ENCODE measurements at regions not wholly inside any gene's neighbourhood (a gene's known extent, or its start where the extent isn't known, plus 50 kb on each side); places are given as distances from the start of the nearest gene placed in this dataset.

DNA sequence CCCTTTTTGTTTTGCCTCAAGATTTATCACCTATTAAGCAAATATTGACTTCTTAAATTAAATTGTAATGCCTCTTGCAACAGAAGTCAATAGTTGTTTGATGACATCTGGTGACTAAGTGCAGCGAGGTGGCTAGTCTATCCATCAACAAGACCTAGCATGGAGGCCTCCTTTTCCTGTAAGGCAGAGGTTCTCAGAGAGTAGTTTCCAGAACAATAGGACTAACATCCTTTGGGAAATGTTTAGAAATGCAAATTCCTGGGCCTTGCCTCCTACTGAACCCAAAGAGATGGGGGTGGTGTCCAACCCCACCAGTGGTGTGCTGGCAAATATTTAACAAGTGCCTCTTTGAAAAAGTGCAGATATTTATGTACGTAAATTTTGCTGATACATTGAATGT is 143.7 kb downstream of the SCP2D1 start:
- DNase-seq (ENCODE audit: low read depth in 2 of 3, low spot score in 2 of 3) = no peak

DNA sequence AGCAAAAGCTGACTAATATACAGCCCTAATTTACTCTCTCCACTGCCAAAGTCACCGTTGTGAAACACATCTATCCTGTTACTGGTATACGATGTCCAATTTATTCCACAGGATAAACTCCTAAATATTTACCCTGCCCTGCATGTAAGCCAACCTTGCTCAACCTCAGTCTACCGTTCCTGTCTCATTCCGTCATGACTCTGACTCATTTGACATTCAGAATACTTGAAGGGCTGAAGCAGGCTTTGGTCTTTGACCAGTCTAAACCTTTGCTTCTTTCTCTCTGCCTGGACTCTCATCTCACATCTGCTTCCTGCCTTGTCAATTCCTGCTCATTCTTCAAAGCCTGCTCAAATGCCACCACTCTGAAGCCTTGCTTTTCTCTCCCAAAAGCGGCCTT is 157.5 kb downstream of the SCP2D1 start:
- DNase-seq (ENCODE audit: low read depth in 2 of 3, low spot score in 2 of 3) = no peak

DNA sequence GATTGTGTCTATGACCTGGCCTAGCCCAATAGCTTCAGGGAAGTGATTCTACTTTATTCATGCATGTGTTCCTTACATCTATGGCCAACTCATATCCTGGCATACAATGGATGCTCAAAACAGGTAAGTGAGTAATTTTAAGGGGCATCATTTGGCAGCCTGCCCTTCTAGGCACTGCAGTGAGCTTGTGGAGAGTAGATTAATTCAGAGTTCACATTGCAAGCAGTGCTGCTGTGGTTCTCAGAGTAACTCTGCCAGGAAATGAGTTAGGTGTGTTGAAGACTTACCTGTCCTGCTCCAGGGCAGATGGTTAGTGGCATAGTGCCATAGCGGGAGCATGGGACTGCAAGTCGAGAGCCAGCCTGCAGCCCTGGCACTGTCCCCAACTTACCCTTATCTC is 158.0 kb downstream of the SCP2D1 start:
- DNase-seq (ENCODE audit: low read depth in 2 of 3, low spot score in 2 of 3) = no peak

DNA sequence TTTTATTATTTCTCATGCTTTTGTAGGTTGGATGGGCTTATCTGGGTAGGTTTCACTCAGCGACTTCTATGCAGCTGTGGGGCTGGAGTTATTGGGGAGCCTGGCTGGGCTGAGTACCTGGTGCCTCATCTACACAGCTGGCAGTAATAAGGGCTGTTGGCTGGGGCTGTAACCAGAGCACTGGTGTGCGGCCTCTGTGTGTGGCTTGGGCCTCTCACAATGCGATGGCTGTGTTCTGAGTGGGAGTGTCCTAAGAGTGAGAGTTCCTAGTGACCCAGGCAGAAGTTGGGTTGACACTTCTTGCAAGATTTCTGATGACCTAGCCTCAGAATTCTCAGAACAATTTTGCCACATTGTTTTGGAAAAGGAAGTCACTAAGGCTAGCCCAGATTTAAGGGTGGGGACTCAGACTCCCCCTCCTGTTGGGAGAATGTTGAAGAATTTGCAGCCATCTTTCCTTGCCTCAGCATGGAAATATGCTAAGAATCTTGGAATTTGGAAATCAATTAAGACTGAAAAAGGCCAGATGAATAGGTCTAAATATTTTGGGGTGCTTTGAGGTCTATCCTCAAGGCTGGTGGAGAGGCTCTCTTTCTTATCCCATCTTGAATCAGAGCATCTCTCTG is 158.8 kb downstream of the SCP2D1 start:
- DNase-seq (ENCODE audit: low read depth in 2 of 3, low spot score in 2 of 3) = no peak

DNA sequence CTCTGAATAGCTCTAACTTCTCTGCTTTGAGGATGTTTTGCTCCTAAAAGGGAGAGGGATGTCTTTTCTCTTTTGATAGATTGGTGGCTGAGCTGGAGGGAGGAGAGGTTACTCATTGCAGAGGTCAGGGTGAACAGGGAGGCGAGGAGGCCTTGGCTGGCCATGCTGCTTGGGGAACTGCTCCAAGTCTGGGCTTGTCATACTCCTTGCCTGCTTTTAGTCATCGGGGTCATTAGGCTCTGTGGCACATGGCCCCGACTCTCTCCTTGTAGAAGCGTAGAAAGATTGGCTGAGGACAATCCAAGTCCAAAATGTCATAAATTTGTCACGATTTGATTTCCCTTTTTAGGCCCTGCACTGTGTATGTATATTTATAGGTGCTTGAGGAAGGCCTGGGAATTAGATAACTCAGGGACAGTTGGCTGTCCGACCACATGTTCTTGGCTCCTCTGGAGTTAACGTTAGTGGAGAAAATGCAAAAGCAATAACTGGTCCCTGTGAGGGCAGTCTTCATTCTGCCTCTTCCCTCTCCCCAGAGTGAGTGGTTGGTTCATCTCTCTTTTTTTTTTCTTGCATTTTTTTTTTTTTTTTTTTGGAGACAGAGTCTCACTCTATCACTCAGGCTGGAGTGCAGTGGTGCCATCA is 160.1 kb downstream of the SCP2D1 start:
- DNase-seq (ENCODE audit: low read depth in 2 of 3, low spot score in 2 of 3) = no peak

DNA sequence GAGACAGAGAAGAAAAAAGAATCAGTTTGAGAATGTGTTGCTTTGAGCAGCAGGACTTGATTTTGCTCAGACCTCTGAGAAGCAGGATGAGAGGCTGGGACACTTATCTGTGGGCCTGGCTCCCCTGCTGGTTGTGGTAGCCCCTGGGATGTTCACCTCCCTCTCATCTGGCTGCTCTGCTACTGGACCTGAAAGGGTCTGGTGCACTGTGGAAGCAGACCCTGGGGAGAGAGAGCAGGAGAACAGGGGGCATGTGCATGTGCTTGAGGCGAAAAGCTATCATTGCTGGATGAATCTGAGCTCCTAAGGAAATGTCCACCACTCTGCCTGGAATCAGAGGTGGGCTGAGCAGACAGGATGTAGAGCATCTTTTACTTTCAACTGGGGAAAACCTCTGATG is 161.1 kb downstream of the SCP2D1 start:
- no peak for DNase-seq (ENCODE audit: low read depth in 2 of 3, low spot score in 2 of 3)

DNA sequence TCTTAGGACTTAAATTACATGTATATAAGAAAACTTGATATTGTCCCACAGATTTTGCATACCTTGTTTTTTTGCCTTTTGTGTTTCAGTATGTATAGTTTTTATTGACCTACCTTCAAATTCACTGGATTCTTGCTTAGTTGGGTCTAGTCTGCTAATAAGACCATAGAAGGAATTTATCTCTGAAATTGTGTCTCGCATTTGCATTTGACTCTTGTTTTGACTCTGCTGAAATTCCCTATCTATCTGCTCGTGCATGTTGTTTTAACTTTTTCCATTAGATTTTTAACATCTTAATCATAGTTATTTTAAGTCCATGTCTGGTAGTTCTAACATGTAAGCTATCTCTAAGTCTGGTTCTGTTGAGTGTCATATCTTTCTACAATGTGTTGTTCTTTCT is 163.9 kb downstream of the SCP2D1 start:
- no peak for DNase-seq (ENCODE audit: low read depth in 2 of 3, low spot score in 2 of 3)

DNA sequence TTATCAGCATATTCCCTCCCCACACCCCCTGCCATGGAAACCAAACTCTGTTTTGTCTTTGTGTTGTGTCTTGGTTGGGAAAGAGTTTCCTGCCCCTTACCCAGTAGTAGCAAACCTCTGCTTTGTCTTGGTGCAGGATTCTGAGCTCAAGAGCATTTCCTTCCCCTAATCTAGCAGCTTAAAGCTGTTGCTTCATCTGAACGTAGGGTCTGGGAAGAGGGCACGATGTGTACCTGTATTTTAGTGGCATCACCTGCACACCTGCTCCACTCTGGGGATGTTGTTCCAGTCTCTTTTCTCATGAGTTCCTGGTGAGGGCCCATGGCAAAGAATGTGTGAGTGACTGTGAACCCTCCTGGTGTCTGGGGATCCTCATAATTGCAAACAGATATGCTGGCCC is 164.7 kb downstream of the SCP2D1 start:
- DNase-seq (ENCODE audit: low read depth in 2 of 3, low spot score in 2 of 3) = peak in 1 of 3 donors; percentile 7

DNA sequence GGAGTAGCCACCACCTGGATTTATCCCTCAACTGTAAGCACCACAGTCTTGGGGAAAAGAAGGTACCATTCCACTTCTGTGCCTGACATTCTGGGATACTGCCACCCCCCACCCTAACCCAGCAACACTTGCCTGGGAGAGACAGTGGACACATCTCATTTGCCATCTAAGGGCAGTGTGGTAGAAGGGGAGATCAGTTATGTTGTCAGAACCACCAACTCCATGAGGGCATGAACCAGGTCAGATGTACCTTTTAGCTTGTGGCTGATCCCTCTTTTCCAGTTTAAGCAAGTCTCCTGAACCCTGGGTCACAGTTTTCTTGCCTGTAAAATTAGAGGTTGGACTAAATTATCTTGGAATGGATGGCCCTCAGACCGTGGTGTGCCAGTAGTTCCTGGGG is 165.5 kb downstream of the SCP2D1 start:
- DNase-seq (ENCODE audit: low read depth in 2 of 3, low spot score in 2 of 3) = no peak

DNA sequence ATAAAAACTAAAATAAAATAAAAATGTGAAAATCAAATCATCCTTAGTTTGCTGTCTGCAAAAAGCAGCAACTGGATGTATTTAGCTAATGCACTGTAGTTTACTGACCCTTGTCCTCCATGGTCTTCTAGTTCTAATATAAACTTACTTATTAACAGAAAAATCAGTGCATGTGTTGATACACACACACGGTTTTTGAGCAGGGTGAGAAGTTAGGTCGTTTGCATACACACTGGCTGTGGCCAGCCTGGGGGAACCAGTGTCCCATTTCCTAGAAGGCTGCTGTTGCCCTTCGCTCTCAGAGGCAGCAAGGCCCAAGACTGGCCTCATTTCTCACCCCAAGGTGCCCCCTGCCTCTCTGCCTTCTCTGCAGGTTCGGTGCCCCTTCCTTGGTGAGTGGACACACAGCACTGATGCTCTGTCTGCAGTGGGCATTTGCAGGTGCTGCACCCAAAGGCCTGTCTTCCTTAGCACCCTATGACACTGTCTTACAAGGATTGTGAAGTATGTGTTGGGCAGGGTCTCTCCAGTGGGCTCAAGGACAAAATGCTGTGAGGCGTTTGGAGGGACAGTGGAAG is 168.5 kb downstream of the SCP2D1 start:
- DNase-seq (ENCODE audit: low read depth in 2 of 3, low spot score in 2 of 3) = no peak

DNA sequence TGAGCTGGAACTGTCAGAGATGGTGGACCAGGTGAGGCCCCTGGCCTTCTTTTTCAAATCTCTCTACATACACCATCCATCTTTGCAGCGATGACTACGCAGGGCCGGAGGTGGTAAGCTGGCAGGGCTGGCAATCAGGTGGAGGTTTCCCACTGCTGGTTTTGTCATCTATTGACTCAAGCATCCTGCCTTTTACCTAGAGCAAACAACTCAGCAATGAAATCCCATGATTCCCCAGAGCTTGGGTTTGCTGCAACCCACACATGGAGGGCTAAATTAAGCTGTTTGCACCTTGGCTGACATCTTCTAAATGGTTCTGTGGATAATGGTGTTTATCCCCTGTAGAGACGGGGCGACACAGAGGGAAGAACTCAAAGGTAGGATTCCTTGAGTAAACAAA is 170.2 kb downstream of the SCP2D1 start:
- DNase-seq (ENCODE audit: low read depth in 2 of 3, low spot score in 2 of 3) = no peak

DNA sequence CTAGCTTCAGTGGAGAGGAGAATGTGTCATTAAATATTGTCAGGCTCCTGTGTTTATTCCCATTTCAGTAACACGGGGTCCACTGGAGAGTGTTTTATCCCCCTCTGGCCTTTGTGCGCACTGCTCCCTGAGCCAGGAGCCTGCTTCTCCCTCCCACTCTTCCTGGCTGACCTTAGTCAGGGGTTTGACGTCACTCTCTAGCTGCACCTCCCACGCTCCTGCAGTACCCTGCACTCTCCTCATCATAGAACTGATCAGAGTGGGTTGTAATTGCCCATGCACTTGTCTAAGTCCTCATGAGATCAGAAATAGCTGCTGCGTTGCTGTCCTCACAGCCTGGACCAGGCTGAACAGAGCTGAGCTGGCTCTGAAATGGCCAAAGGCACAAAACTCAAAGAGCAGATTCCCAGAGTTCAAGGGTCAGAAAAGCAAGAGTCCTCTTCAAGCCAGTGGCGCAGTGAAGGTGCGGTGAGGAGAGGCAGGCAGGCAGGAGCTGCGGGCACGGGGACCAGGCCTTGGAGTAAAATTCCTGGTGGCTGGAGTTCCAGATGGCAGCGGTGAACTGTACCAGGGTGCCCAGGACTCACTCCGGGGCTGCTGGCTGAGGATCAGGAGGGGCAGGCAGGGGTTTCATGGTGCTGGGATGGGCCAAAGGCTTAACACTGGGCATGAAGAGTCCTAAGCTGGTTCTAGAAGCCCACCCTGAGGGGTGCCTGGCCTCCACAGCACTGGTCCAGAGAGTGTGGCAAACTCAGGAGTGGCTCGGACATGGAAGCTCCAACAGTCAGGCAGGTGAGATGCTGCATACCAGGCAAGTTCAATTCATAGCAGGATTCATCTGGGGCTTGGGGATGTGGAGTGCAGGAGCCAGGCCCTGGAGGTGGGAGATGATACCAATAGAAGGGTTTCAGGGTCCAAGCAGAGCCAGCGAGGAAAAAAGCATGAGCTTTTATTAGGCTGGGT is 170.9 kb downstream of the SCP2D1 start:
- no peak for DNase-seq (ENCODE audit: low read depth in 2 of 3, low spot score in 2 of 3)

DNA sequence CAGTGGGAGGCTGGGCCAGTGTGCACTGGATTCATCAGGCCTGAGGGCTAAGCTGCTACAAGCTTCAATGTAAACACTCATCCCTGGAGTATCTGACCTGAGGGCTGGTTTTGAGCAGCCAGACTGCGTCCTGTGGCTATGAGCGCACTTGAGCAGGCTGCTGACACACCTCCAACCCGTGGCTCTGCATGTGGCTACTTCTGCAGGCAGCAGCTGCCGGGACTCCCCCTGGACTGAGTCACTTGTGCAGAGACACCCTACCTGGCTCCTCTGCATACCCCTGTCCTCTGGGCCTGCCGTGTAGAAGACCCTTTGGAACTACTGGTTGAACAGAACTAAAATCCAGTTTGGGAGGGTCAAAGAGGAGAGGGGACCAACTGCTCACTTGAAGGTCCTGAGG is 172.0 kb downstream of the SCP2D1 start:
- no peak for DNase-seq (ENCODE audit: low read depth in 2 of 3, low spot score in 2 of 3)

DNA sequence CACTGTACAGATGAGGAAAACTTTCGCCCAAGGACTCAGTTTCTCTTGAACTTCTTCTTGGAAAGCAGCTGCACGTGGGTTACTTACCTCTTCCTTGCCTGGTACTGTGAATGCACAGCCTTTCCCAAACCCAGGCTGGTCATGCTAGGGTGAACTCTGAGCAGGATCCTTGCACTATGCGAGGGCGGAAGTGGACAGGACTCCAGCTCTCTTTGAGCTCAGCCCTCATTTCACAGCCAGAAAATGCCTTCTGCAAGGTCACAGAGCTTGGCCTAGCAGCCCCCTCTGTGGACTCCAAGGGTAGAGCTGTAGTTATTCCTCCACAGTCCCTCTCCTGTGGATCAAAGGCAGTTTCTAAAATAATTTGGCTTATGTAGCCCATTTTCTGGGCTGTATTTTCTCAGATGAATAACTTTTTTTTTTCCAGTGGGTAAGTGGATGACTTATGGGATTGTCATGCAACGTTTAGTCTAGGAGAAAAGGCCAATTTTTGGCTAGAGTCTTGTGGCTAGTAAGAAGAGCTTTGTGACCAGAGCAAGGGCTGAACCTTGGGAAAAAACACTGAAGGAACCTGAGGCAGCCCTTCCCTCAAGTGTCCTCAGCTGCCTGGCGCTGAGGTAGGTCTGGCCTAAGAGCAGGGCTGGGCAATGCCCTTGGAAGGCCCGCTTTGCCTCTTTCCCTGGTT is 172.7 kb downstream of the SCP2D1 start:
- DNase-seq (ENCODE audit: low read depth in 2 of 3, low spot score in 2 of 3) = no peak

DNA sequence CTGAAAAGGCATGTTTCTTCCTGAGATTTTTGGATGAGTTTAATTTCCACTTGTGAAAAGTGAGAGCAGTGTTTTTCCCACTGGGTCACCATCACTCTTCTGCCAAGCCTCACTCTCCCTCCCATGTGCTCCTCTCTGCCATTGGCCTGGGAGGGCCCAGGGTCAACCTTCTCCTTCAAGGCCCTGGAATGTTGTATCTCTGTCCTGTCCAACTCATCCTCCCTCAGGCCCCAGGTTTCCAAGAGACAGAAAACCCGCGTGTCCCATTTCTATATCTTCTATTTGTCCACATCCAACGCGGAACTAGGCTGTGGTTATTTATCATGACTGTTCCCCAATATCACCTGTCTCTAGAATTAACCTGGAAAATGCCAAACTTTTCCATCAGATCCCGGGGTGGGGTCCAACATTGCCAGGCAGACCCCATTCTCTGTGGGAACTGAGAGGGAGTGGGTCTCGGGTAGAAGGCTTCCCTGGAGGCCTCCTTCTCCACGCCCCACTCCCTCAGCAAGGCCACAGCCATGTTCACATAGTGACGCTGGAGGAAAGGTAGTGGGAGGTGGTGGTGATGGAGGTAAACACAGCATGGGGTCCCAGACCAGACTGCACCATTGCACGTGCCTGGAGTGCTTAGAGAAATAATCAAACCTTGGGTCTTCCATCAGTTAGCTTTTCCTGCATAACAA is 173.5 kb downstream of the SCP2D1 start:
- DNase-seq (ENCODE audit: low read depth in 2 of 3, low spot score in 2 of 3) = no peak

DNA sequence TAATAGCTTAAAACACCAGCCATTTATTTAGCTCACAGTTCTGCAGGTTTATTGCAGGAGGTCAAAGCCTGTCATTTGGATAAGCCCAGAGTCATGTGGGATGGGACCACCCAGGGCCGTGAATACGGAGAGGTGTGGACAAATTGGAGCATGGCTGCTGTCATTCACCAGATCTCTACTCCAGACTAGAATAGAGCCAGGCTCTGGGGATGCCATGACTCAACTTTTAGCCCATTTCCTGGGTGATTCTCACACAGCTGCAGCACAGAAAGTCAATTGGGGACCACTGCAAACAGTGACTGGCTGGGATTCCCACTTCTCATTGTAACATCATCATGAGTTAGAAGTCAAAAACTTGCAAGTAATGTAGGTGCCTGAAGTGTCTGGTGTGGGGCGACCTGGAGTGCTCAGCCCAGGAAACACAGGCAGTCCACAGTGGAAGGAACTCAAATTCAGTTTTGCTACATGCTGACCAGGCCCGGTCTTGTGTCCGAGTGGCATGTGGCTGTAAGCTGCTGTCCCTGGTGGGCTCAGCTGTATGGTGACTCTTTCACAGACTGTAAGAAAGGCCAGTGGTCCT is 174.3 kb downstream of the SCP2D1 start:
- DNase-seq (ENCODE audit: low read depth in 2 of 3, low spot score in 2 of 3) = no peak

DNA sequence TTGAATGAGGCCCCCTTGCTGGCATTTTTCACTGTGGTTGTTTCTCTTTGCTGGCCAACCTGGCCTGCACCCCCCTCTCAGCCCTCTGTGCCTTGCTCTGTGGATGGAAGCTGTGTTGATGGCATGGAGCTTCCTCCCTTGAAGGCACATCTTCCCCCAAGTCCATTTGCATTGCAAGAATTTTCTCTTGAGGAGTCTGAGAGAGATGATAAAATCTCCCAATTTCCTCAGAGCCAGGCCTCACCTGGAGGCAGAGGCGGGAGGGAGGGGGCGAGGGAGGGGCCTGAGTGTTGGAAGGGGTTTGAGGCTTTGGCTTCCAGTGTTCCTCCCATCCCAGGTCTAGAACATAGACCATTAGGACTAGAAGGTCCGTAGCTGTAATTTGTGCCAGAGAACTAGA is 175.1 kb downstream of the SCP2D1 start:
- no peak for DNase-seq (ENCODE audit: low read depth in 2 of 3, low spot score in 2 of 3)

DNA sequence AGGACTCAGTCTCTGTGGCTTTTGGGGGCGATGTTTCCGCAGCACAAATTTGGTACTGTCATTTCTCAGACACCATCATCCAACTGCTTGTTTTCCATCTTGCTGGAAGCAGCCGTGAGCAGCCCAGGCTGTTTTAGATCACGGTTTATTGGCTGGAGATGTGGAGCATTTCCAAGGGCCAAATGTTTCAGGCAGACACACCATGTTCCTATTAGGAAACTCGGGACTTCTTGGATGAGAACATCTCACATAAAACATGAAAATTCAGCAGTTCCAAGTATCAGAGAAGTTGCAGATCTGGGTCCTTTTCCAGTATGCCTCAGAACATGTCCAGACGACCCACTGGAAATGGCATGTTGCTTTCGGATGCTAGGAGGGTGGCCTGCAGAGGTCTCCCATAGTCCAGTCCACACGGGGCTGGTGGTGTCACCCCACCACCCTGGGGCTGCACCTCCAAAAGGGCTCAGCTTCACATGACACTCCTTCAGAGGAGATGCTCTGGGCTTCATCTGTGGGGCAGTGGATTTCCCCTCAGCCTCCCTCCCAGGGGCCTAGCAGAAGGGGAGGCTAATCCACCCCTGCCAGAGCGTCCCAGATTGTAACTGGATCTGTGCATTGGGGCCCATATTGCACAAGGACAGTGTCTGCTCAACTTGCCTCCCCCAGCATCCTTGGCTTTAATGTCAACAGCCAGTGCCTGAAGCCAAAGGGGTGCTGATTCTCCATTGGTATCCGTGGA is 176.3 kb downstream of the SCP2D1 start:
- no peak for DNase-seq (ENCODE audit: low read depth in 2 of 3, low spot score in 2 of 3)

DNA sequence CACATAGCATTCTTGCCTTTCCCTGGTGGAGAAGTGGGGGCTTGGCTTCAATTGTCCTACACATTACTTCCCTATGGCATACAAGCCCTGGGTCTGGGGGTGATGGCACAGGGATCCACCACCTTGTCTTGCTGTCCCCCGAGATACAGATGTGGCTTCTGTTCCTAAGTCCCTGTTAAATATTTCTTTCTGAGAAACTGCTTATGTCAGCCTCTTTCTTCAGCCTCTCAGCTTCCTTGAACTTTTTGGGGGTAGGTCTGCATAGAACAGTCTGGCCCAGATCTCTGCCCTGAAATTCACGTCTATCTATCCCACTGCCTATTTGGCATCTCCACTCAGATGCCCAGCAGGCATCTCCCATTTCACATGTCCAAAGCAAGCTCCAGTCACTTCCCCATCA is 177.4 kb downstream of the SCP2D1 start:
- no peak for DNase-seq (ENCODE audit: low read depth in 2 of 3, low spot score in 2 of 3)

All from hematopoietic multipotent progenitor cell (in vitro differentiated cells).